Hepatocyte (in vitro differentiated cells): ENCODE measurements at regions not wholly inside any gene's neighbourhood (a gene's known extent, or its start where the extent isn't known, plus 50 kb on each side); places are given as distances from the start of the nearest gene placed in this dataset.

Experiments used
- DNase-seq: peaks from one replicate; pipeline ENCODE4 v3.0.0-alpha.2; 2016; ENCODE audit warnings: low spot score
- H2AFZ ChIP-seq: fragments of 200-600 bp; sonication (generic); 2 replicates; pipeline ENCODE4 v1.6.0; 2016; ENCODE audit warnings: antibody characterized with exemption, mild to moderate bottlenecking
- H3K27ac ChIP-seq: fragments of 200-600 bp; sonication (generic); 2 replicates; pipeline ENCODE4 v1.5.1; 2016; ENCODE audit warnings: mild to moderate bottlenecking
- H3K27me3 ChIP-seq: fragments of 200-600 bp; sonication (generic); 2 replicates; pipeline ENCODE4 v1.6.1; 2016
- H3K36me3 ChIP-seq: fragments of 200-600 bp; sonication (generic); replicated peaks from 2 replicates; pipeline ENCODE4 v1.5.1; 2016; ENCODE audit warnings: low read depth; ENCODE audit not compliant: insufficient read depth
- H3K4me1 ChIP-seq: fragments of 200-600 bp; sonication (generic); 2 replicates; pipeline ENCODE4 v1.5.1; 2016; ENCODE audit warnings: mild to moderate bottlenecking, moderate library complexity; ENCODE audit not compliant: insufficient read depth
- H3K4me2 ChIP-seq: fragments of 200-600 bp; sonication (generic); 2 replicates; pipeline ENCODE4 v1.6.0; 2016
- H3K4me3 ChIP-seq: fragments of 200-600 bp; sonication (generic); 2 replicates; pipeline ENCODE4 v1.5.1; 2016; ENCODE audit warnings: mild to moderate bottlenecking
- H3K79me2 ChIP-seq: fragments of 200-600 bp; sonication (generic); 2 replicates; pipeline ENCODE4 v1.6.0; 2017; ENCODE audit warnings: mild to moderate bottlenecking
- H3K9me2 ChIP-seq: fragments of 200-600 bp; sonication (generic); replicated peaks from 2 replicates; pipeline ENCODE4 v1.6.0; 2017; ENCODE audit warnings: mild to moderate bottlenecking; ENCODE audit not compliant: insufficient read depth
- H3K9me3 ChIP-seq: fragments of 200-600 bp; sonication (generic); 2 replicates; pipeline ENCODE4 v1.5.1; 2016; ENCODE audit warnings: low read depth, mild to moderate bottlenecking
- H4K20me1 ChIP-seq: fragments of 200-600 bp; sonication (generic); 2 replicates; pipeline ENCODE4 v1.6.0; 2016; ENCODE audit warnings: mild to moderate bottlenecking; ENCODE audit not compliant: insufficient read depth, poor library complexity, severe bottlenecking
- EZH2 ChIP-seq: fragments of 200-600 bp; sonication (generic); IDR thresholded peaks from 2 replicates; pipeline ENCODE4 v1.6.1; 2016; ENCODE audit warnings: antibody characterized with exemption, mild to moderate bottlenecking, borderline replicate concordance
- EZH2phosphoT487 ChIP-seq: fragments of 200-600 bp; sonication (generic); IDR thresholded peaks from one replicate; pipeline ENCODE4 v1.6.1; 2018; ENCODE audit warnings: antibody characterized with exemption, mild to moderate bottlenecking, low read depth, moderate library complexity; ENCODE audit not compliant: unreplicated experiment, severe bottlenecking
- WGBS: methylation state at CpG from one replicate; pipeline ENCODE4 v1.1.6; 2016; ENCODE audit warnings: low lambda C conversion rate; ENCODE audit errors: missing lambda C conversion rate; 5-methylcytosine and 5-hydroxymethylcytosine counted together
- TF ChIP-seq, protein P1 (sequence below): fragments of 200-600 bp; sonication (generic); IDR thresholded peaks from 2 replicates; pipeline ENCODE4 v1.5.1; 2016; ENCODE audit warnings: antibody characterized with exemption, mild to moderate bottlenecking; ENCODE audit not compliant: poor library complexity

GRCh38 chr17:53129863-53130262, 692.9 kb upstream of the KIF2B start:
- Histone ChIP-seq H3K27me3 (no peaks in the 10 kb centered on the region), H4K20me1 (no peaks in the 10 kb centered on the region), H3K4me2 (no peak overlapping the region), H3K79me2 (no peaks in the 10 kb centered on the region), H3K9me3 (no peaks in the 10 kb centered on the region), H2AFZ (no peak overlapping the region), H3K4me3 (no peak overlapping the region), H3K27ac (no peak overlapping the region), H3K9me2 (no peaks in the 10 kb centered on the region), H3K36me3 (no peaks in the 10 kb centered on the region), H3K4me1 (no peaks in the 10 kb centered on the region)
- DNase-seq: no peak
- TF ChIP-seq EZH2: no peak
- TF ChIP-seq EZH2phosphoT487: no peak
- TF ChIP-seq, protein P1, sequence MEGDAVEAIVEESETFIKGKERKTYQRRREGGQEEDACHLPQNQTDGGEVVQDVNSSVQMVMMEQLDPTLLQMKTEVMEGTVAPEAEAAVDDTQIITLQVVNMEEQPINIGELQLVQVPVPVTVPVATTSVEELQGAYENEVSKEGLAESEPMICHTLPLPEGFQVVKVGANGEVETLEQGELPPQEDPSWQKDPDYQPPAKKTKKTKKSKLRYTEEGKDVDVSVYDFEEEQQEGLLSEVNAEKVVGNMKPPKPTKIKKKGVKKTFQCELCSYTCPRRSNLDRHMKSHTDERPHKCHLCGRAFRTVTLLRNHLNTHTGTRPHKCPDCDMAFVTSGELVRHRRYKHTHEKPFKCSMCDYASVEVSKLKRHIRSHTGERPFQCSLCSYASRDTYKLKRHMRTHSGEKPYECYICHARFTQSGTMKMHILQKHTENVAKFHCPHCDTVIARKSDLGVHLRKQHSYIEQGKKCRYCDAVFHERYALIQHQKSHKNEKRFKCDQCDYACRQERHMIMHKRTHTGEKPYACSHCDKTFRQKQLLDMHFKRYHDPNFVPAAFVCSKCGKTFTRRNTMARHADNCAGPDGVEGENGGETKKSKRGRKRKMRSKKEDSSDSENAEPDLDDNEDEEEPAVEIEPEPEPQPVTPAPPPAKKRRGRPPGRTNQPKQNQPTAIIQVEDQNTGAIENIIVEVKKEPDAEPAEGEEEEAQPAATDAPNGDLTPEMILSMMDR: no peak
- WGBS: 96% methylated on average over 2 of the region's 2 CpGs

DNA sequence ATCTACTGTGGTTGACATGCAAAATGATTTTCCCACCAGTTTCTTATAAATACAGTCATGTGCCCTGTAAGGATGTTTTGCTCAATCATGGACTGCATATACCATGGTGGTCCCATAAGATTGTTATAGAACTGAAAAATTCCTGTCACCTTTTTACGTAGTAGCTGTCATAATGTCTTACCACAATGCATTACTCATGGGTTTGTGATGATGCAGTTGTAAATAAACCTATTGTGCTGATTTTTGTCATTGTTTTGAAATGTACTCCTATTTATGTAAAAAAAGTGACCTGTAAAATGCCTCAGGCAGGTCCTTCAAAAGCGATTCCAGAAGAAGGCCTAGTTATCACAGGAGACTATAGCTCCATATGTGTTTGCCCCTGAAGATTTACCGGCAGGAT, 695.4 kb upstream of the KIF2B start:
- Histone ChIP-seq H3K4me1 (no peaks in the 10 kb centered on the region), H3K27me3 (no peaks in the 10 kb centered on the region), H3K79me2 (no peaks in the 10 kb centered on the region), H3K4me3 (no peak overlapping the region), H3K9me3 (no peaks in the 10 kb centered on the region), H3K36me3 (no peaks in the 10 kb centered on the region), H3K9me2 (no peaks in the 10 kb centered on the region), H3K27ac (no peak overlapping the region), H4K20me1 (no peaks in the 10 kb centered on the region), H3K4me2 (no peak overlapping the region), H2AFZ (no peak overlapping the region)
- DNase-seq: no peak
- TF ChIP-seq, protein P1: no peak
- TF ChIP-seq EZH2: no peak
- TF ChIP-seq EZH2phosphoT487: no peak
- 80% methylated on average over 3 of the region's 3 CpGs for WGBS

- Histone ChIP-seq H3K4me2 (no peak overlapping the region), H3K4me3 (no peak overlapping the region), H3K9me2 (no peaks in the 10 kb centered on the region), H4K20me1 (no peaks in the 10 kb centered on the region), H3K27ac (no peak overlapping the region), H3K9me3 (no peaks in the 10 kb centered on the region), H3K79me2 (no peaks in the 10 kb centered on the region), H3K4me1 (no peaks in the 10 kb centered on the region), H3K27me3 (no peaks in the 10 kb centered on the region), H3K36me3 (no peaks in the 10 kb centered on the region), H2AFZ (no peak overlapping the region)
- TF ChIP-seq, protein P1: no peak
- no peak for TF ChIP-seq EZH2phosphoT487
- no peak for TF ChIP-seq EZH2
- no peak for DNase-seq
Measured at GRCh38 chr17:53122966-53123365, 699.8 kb upstream of the KIF2B start.

- H3K4me1 ChIP-seq: no peaks in the 10 kb centered on the region
- H2AFZ ChIP-seq: no peak overlapping the region
- H3K4me3 ChIP-seq: no peak overlapping the region
- no peaks in the 10 kb centered on the region for H3K9me3 ChIP-seq
- 70% methylated on average over 2 of the region's 2 CpGs for WGBS
- no peaks in the 10 kb centered on the region for H3K27me3 ChIP-seq
- H3K9me2 ChIP-seq: no peaks in the 10 kb centered on the region
- no peaks in the 10 kb centered on the region for H3K36me3 ChIP-seq
- no peaks in the 10 kb centered on the region for H4K20me1 ChIP-seq
- DNase-seq: no peak
- no peak overlapping the region for H3K27ac ChIP-seq
- no peak overlapping the region for H3K4me2 ChIP-seq
- TF ChIP-seq EZH2 (no peak), EZH2phosphoT487 (no peak)
- TF ChIP-seq, protein P1: no peak
- no peaks in the 10 kb centered on the region for H3K79me2 ChIP-seq
Measured at GRCh38 chr17:53119773-53120172, 703.0 kb upstream of the KIF2B start.
